Endothelial cell of umbilical vein (primary cell): ENCODE measurements at regions not wholly inside any gene's neighbourhood (a gene's known extent, or its start where the extent isn't known, plus 50 kb on each side); places are given as distances from the start of the nearest gene placed in this dataset.

ENCODE experiments used
- BruUV-seq: library from RNA; stranded (reverse); fragments of 400-500 nt; replicated peaks from 2 replicates; lab custom pipeline; 2021; lab: Mats Ljungman, UMichigan
- CTCF ChIA-PET: fragments of 300-600, 350-600 bp; sonication (Branson Sonifier 250); formaldehyde crosslinking; loops from one replicate; lab custom pipeline; 2021; ENCODE audit warnings: antibody characterized with exemption, inconsistent platforms; lab: Charles Lee
- POLR2A ChIA-PET: fragments of 300-600, 350-600 bp; sonication (Branson Sonifier 250); formaldehyde crosslinking; loops from one replicate; lab custom pipeline; 2021; ENCODE audit warnings: antibody characterized with exemption, inconsistent platforms; lab: Charles Lee
- DNase-seq: peaks from one replicate; pipeline ENCODE4 v3.0.0-alpha.2; 2011; ENCODE audit warnings: low read depth, low spot score
- FAIRE-seq: peaks from 2 replicates; lab custom pipeline; 2011; peaks lifted over from hg19 to GRCh38; lab: Jason Lieb, UNC
- H2AFZ ChIP-seq: 2 replicates; pipeline ENCODE4 v1.6.0; 2012; ENCODE audit warnings: low read depth, low read length, control low read depth, inconsistent platforms
- H3K27ac ChIP-seq: 2 replicates; pipeline ENCODE4 v1.5.1; 2011; ENCODE audit warnings: low read depth, mild to moderate bottlenecking, control low read depth, low read length, moderate library complexity; ENCODE audit not compliant: insufficient read depth
- H3K27me3 ChIP-seq, 2 experiments: 2 replicates each; pipeline versions ENCODE4 v1.6.0 to v1.6.1; 2011; ENCODE audit warnings: low read length in 2 of 2, mixed read lengths in 1 of 2; ENCODE audit not compliant: control insufficient read depth in 2 of 2, insufficient read depth in 2 of 2
- H3K36me3 ChIP-seq, 2 experiments: 2 replicates in 1 of 2; 3 replicates in 1 of 2; pipeline ENCODE4 v1.5.1; 2011; ENCODE audit warnings: low read length in 2 of 2, mild to moderate bottlenecking in 1 of 2, moderate library complexity in 1 of 2; ENCODE audit not compliant: control insufficient read depth in 2 of 2, insufficient read depth in 2 of 2; ENCODE audit errors: extremely low read depth in 1 of 2
- H3K4me1 ChIP-seq: 3 replicates; pipeline ENCODE4 v1.5.1; 2011; ENCODE audit warnings: mild to moderate bottlenecking, low read length; ENCODE audit not compliant: control insufficient read depth, insufficient read depth; ENCODE audit errors: extremely low read depth
- H3K4me2 ChIP-seq: 2 replicates; pipeline ENCODE4 v1.6.1; 2011; ENCODE audit warnings: low read length, control low read depth, mixed read lengths; ENCODE audit not compliant: insufficient read depth
- H3K4me3 ChIP-seq, 3 experiments: fragments of 200-600 bp in 1 of 3; sonication (generic), shearing (Covaris generic) in 1 of 3; replicated peaks in 1 of 3; 2 replicates each; pipeline ENCODE4 v1.5.1; 2011 to 2016; ENCODE audit warnings: control low read depth in 3 of 3, low read length in 3 of 3, mild to moderate bottlenecking in 2 of 3, inconsistent platforms in 1 of 3, low read depth in 1 of 3, moderate library complexity in 1 of 3; ENCODE audit not compliant: insufficient read depth in 1 of 3
- H3K79me2 ChIP-seq: 2 replicates; pipeline ENCODE4 v1.6.0; 2012; ENCODE audit warnings: low read length, inconsistent platforms; ENCODE audit not compliant: control insufficient read depth, insufficient read depth
- H3K9ac ChIP-seq: replicated peaks from 2 replicates; pipeline ENCODE3; 2011; ENCODE audit warnings: low read length, control low read depth; ENCODE audit not compliant: insufficient read depth; ENCODE audit errors: extremely low read depth
- H3K9me1 ChIP-seq: replicated peaks from 3 replicates; pipeline ENCODE4 v1.6.0; 2011; ENCODE audit warnings: mild to moderate bottlenecking, low read length; ENCODE audit not compliant: control insufficient read depth, insufficient read depth; ENCODE audit errors: extremely low read depth
- H3K9me3 ChIP-seq: replicated peaks from 2 replicates; pipeline ENCODE4 v1.5.1; 2012; ENCODE audit warnings: low read length, inconsistent platforms; ENCODE audit not compliant: control insufficient read depth, insufficient read depth
- H4K20me1 ChIP-seq: replicated peaks from 2 replicates; pipeline ENCODE3; 2011; ENCODE audit warnings: mild to moderate bottlenecking, low read length; ENCODE audit not compliant: control insufficient read depth, insufficient read depth; ENCODE audit errors: extremely low read depth
- CTCF ChIP-seq, 2 donors: IDR thresholded peaks; 1 replicate in 1 of 2; 2 replicates in 1 of 2; pipeline ENCODE4 v1.5.1; 2011; ENCODE audit warnings: low read length in 2 of 2, mild to moderate bottlenecking in 2 of 2, moderate library complexity in 2 of 2, control low read depth in 1 of 2, inconsistent platforms in 1 of 2, low read depth in 1 of 2; ENCODE audit not compliant: insufficient read depth in 1 of 2; ENCODE audit errors: extremely low read depth in 1 of 2
- EZH2 ChIP-seq: IDR thresholded peaks from 2 replicates; pipeline ENCODE4 v1.6.1; 2012; ENCODE audit warnings: borderline replicate concordance, low read depth, mild to moderate bottlenecking, moderate library complexity, low read length, inconsistent platforms; ENCODE audit not compliant: severe bottlenecking
- FOS ChIP-seq: IDR thresholded peaks from 2 replicates; pipeline ENCODE4 v1.6.1; 2011; ENCODE audit warnings: mild to moderate bottlenecking, low read length, moderate library complexity, borderline replicate concordance; ENCODE audit not compliant: insufficient read depth
- GATA2 ChIP-seq: IDR thresholded peaks from 2 replicates; pipeline ENCODE4 v1.7.0; 2011; ENCODE audit warnings: low read depth, mild to moderate bottlenecking, moderate library complexity, mixed read lengths, low read length; ENCODE audit not compliant: insufficient read length, insufficient read depth
- JUN ChIP-seq: IDR thresholded peaks from 2 replicates; pipeline ENCODE4 v1.6.1; 2011; ENCODE audit warnings: borderline replicate concordance, low read depth; ENCODE audit not compliant: insufficient read length, insufficient read depth
- MAX ChIP-seq: IDR thresholded peaks from 2 replicates; pipeline ENCODE4 v1.6.1; 2011; ENCODE audit not compliant: insufficient read depth, insufficient read length
- MYC ChIP-seq: IDR thresholded peaks from one replicate; pipeline ENCODE4 v1.6.1; 2011; ENCODE audit warnings: mild to moderate bottlenecking, low read depth, low read length
- POLR2A ChIP-seq: IDR thresholded peaks from 2 replicates; pipeline ENCODE4 v1.6.1; 2012; ENCODE audit warnings: low read depth, mild to moderate bottlenecking, control low read depth, low read length
- POLR2AphosphoS5 ChIP-seq: IDR thresholded peaks from 2 replicates; pipeline ENCODE4 v1.6.1; 2012; ENCODE audit warnings: low read depth, mild to moderate bottlenecking, control low read depth, low read length, moderate library complexity; ENCODE audit not compliant: insufficient read depth
- dilution Hi-C: fragments of 300-500 bp; cut with MboI; formaldehyde crosslinking; loops from one replicate; pipeline ENCODE4 v1.15.0; 2019; ENCODE audit warnings: low sequenced_read_pairs; ENCODE audit not compliant: extremely low pct_ligation_motif_present
- intact Hi-C: fragments of 100-400 bp; cut with micrococcal nuclease; formaldehyde crosslinking; loops from one replicate; pipeline ENCODE4 v1.10.0; 2022

- dilution Hi-C loops = no loop called here
- no peak overlapping the region for H2AFZ ChIP-seq
- TF ChIP-seq POLR2AphosphoS5 = no peak
- no peak for TF ChIP-seq EZH2
- TF ChIP-seq CTCF (IDR thresholded peaks at IDR 0.05; ENCODE audit: extremely low read depth in 1 of 2, insufficient read depth in 1 of 2, low read depth in 1 of 2, low read length in 2 of 2) = no peak
- TF ChIP-seq JUN = no peak
- TF ChIP-seq GATA2 = no peak
- no peak for TF ChIP-seq MYC
- no peak for TF ChIP-seq MAX
- TF ChIP-seq FOS = no peak
- no peak for TF ChIP-seq POLR2A
- no peak overlapping the region for H3K27ac ChIP-seq
- DNase-seq (no peak), FAIRE-seq (no peak)
- ChIA-PET POLR2A (no interaction called here), CTCF (interaction anchor here (1.1 kb wide), 1 partner anchor 21 kb away, joined by 3 read pairs; no protein-coding TSS in a partner anchor)
- no peaks in the 10 kb centered on the region for H3K4me1 ChIP-seq
- H3K4me2 ChIP-seq = no peak overlapping the region
- no peaks in the 10 kb centered on the region for H3K79me2 ChIP-seq
- H3K9me1 ChIP-seq = no peaks in the 10 kb centered on the region
- intact Hi-C loops = no loop called here
- no peaks in the 10 kb centered on the region for H3K36me3 ChIP-seq
- no peak overlapping the region for H3K9ac ChIP-seq
- H3K4me3 ChIP-seq = no peak overlapping the region
- H4K20me1 ChIP-seq = no peaks in the 10 kb centered on the region
- H3K27me3 ChIP-seq = no peaks in the 10 kb centered on the region
- H3K9me3 ChIP-seq = no peaks in the 10 kb centered on the region
- no TSS peak for BruUV-seq
These were observed 457.9 kb downstream of the TSN start for GRCh38 chr2:122213312-122213711.
